Large intestine (tissue), 3 donors: ENCODE measurements at regions not wholly inside any gene's neighbourhood (a gene's known extent, or its start where the extent isn't known, plus 50 kb on each side); places are given as distances from the start of the nearest gene placed in this dataset.

Experiments
- DNase-seq, 2 donors: peaks; one replicate each; pipeline versions ENCODE4 v3.0.0 to v3.0.0-alpha.2; 2013
- H3K27ac ChIP-seq: one replicate; pipeline ENCODE4 v1.5.1; 2013; ENCODE audit warnings: low read length
- H3K27me3 ChIP-seq: 2 replicates; pipeline ENCODE4 v1.6.1; 2013; ENCODE audit warnings: low read length; ENCODE audit not compliant: control insufficient read depth, insufficient read depth
- H3K36me3 ChIP-seq: 2 replicates; pipeline ENCODE4 v1.6.1; 2013; ENCODE audit warnings: low read length; ENCODE audit not compliant: control insufficient read depth, insufficient read depth
- H3K4me1 ChIP-seq: one replicate; pipeline ENCODE4 v1.6.1; 2013; ENCODE audit warnings: low read length; ENCODE audit not compliant: control insufficient read depth, insufficient read depth
- H3K4me3 ChIP-seq: one replicate; pipeline ENCODE4 v1.5.1; 2013; ENCODE audit warnings: low read length
- H3K9me3 ChIP-seq: one replicate; pipeline ENCODE4 v1.6.1; 2013; ENCODE audit warnings: mild to moderate bottlenecking, low read depth, low read length, moderate library complexity; ENCODE audit not compliant: control insufficient read depth
- WGBS: methylation state at CpG from one replicate; pipeline ENCODE4 v1.1.5; 2013; ENCODE audit warnings: low lambda C conversion rate; ENCODE audit not compliant: insufficient coverage; 5-methylcytosine and 5-hydroxymethylcytosine counted together

- Histone ChIP-seq H3K36me3 (no peaks in the 10 kb centered on the region), H3K27me3 (no peaks in the 10 kb centered on the region), H3K27ac (no peak overlapping the region), H3K4me1 (no peaks in the 10 kb centered on the region), H3K4me3 (no peak overlapping the region), H3K9me3 (no peaks in the 10 kb centered on the region)
- WGBS: no CpG with 5 or more reads among the region's 3 CpGs
- DNase-seq: no peak
Measured at GRCh38 chr6:133767357-133767970, 121.4 kb upstream of the TCF21 start.

- WGBS: 75% methylated on average over 1 of the region's 5 CpGs
- Histone ChIP-seq H3K9me3 (no peaks in the 10 kb centered on the region), H3K36me3 (no peaks in the 10 kb centered on the region), H3K4me3 (no peak overlapping the region), H3K27me3 (no peaks in the 10 kb centered on the region), H3K27ac (no peak overlapping the region), H3K4me1 (no peaks in the 10 kb centered on the region)
- peak in 1 of 2 donors; percentile 12 for DNase-seq
Measured at GRCh38 chr6:133768656-133769295, 120.1 kb upstream of the TCF21 start.

GRCh38 chr6:133769463-133769862 is 119.5 kb upstream of the TCF21 start:
- no CpG with 5 or more reads among the region's 1 CpG for WGBS
- no peak for DNase-seq
- Histone ChIP-seq H3K4me3 (no peak overlapping the region), H3K27ac (no peak overlapping the region), H3K27me3 (no peaks in the 10 kb centered on the region), H3K9me3 (no peaks in the 10 kb centered on the region), H3K4me1 (no peaks in the 10 kb centered on the region), H3K36me3 (no peaks in the 10 kb centered on the region)

GRCh38 chr6:133772567-133772966 is 116.3 kb upstream of the TCF21 start:
- Histone ChIP-seq H3K27ac (no peak overlapping the region), H3K4me3 (no peak overlapping the region), H3K9me3 (no peaks in the 10 kb centered on the region), H3K27me3 (no peaks in the 10 kb centered on the region), H3K36me3 (no peaks in the 10 kb centered on the region), H3K4me1 (no peaks in the 10 kb centered on the region)
- no peak for DNase-seq

GRCh38 chr6:133773776-133774175 is 115.1 kb upstream of the TCF21 start:
- H3K36me3 ChIP-seq: no peaks in the 10 kb centered on the region
- H3K9me3 ChIP-seq: no peaks in the 10 kb centered on the region
- DNase-seq: no peak
- H3K4me3 ChIP-seq: no peak overlapping the region
- no peak overlapping the region for H3K27ac ChIP-seq
- WGBS: 85% methylated on average over 2 of the region's 2 CpGs
- no peaks in the 10 kb centered on the region for H3K27me3 ChIP-seq
- no peaks in the 10 kb centered on the region for H3K4me1 ChIP-seq

- no peak overlapping the region for H3K27ac ChIP-seq
- H3K36me3 ChIP-seq: no peaks in the 10 kb centered on the region
- 100% methylated on average over 1 of the region's 2 CpGs for WGBS
- H3K9me3 ChIP-seq: no peaks in the 10 kb centered on the region
- DNase-seq: no peak
- no peak overlapping the region for H3K4me3 ChIP-seq
- no peaks in the 10 kb centered on the region for H3K4me1 ChIP-seq
- H3K27me3 ChIP-seq: no peaks in the 10 kb centered on the region
Measured at GRCh38 chr6:133774356-133774755, 114.6 kb upstream of the TCF21 start.

GRCh38 chr6:133778414-133779130 is 110.3 kb upstream of the TCF21 start:
- peak in 1 of 2 donors; percentile 6 for DNase-seq
- WGBS: 80% methylated on average over 1 of the region's 2 CpGs
- Histone ChIP-seq H3K9me3 (no peaks in the 10 kb centered on the region), H3K27me3 (no peaks in the 10 kb centered on the region), H3K4me3 (no peak overlapping the region), H3K27ac (no peak overlapping the region), H3K4me1 (no peaks in the 10 kb centered on the region), H3K36me3 (no peaks in the 10 kb centered on the region)

GRCh38 chr6:133779916-133780695 is 108.8 kb upstream of the TCF21 start:
- no peaks in the 10 kb centered on the region for H3K9me3 ChIP-seq
- H3K36me3 ChIP-seq: no peaks in the 10 kb centered on the region
- no CpG with 5 or more reads among the region's 2 CpGs for WGBS
- H3K4me3 ChIP-seq: no peak overlapping the region
- H3K4me1 ChIP-seq: no peaks in the 10 kb centered on the region
- no peak for DNase-seq
- no peak overlapping the region for H3K27ac ChIP-seq
- H3K27me3 ChIP-seq: no peaks in the 10 kb centered on the region

GRCh38 chr6:133786016-133786415 is 102.9 kb upstream of the TCF21 start:
- no CpG with 5 or more reads among the region's 2 CpGs for WGBS
- H3K9me3 ChIP-seq: no peaks in the 10 kb centered on the region
- no peak overlapping the region for H3K4me3 ChIP-seq
- no peaks in the 10 kb centered on the region for H3K36me3 ChIP-seq
- no peaks in the 10 kb centered on the region for H3K27me3 ChIP-seq
- H3K4me1 ChIP-seq: no peaks in the 10 kb centered on the region
- DNase-seq: no peak
- no peak overlapping the region for H3K27ac ChIP-seq

- Histone ChIP-seq H3K36me3 (no peaks in the 10 kb centered on the region), H3K27me3 (no peaks in the 10 kb centered on the region), H3K4me1 (no peaks in the 10 kb centered on the region), H3K27ac (no peak overlapping the region), H3K9me3 (no peaks in the 10 kb centered on the region), H3K4me3 (no peak overlapping the region)
- no CpG with 5 or more reads among the region's 3 CpGs for WGBS
- no peak for DNase-seq
Measured at GRCh38 chr6:133787122-133787521, 101.8 kb upstream of the TCF21 start.
